PC-3 (cell line): ENCODE measurements at regions not wholly inside any gene's neighbourhood (a gene's known extent, or its start where the extent isn't known, plus 50 kb on each side); places are given as distances from the start of the nearest gene placed in this dataset.

Experiments
- EZH2 ChIP-seq: fragments of 300-600 bp; sonication (generic); IDR thresholded peaks from one replicate; pipeline ENCODE4 v1.6.1; 2017; ENCODE audit warnings: antibody characterized with exemption, mild to moderate bottlenecking, low read length; ENCODE audit not compliant: unreplicated experiment
- EZH2phosphoT487 ChIP-seq: fragments of 300-600 bp; sonication (generic); IDR thresholded peaks from 2 replicates; pipeline ENCODE4 v1.6.1; 2018; ENCODE audit warnings: mild to moderate bottlenecking, antibody characterized with exemption, low read length, borderline replicate concordance
- TF ChIP-seq, protein P1 (sequence below): fragments of 300-600 bp; sonication (generic); conservative IDR thresholded peaks from 2 replicates; pipeline ENCODE4 v1.5.1; 2017; ENCODE audit warnings: antibody characterized with exemption, low read depth, mild to moderate bottlenecking, low read length

DNA sequence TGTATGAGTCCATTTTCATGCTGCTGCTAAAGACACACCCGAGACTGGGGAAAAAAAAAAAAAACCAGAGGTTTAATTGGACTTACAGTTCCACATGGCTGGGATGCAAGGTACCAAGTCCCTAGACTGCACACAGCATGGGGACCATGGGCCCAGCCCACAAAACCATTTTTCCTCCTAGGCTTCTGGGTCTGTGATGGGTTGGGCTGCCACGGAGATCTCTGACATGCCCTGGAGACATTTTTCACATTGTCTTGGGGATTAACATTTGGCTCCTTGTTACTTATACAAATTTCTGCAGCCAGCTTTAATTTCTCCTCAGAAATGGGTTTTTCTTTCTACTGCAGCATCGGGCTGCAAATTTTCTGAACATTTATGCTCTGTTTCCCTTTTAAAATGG is 340.3 kb upstream of the NUDT12 start:
- TF ChIP-seq, protein P1, sequence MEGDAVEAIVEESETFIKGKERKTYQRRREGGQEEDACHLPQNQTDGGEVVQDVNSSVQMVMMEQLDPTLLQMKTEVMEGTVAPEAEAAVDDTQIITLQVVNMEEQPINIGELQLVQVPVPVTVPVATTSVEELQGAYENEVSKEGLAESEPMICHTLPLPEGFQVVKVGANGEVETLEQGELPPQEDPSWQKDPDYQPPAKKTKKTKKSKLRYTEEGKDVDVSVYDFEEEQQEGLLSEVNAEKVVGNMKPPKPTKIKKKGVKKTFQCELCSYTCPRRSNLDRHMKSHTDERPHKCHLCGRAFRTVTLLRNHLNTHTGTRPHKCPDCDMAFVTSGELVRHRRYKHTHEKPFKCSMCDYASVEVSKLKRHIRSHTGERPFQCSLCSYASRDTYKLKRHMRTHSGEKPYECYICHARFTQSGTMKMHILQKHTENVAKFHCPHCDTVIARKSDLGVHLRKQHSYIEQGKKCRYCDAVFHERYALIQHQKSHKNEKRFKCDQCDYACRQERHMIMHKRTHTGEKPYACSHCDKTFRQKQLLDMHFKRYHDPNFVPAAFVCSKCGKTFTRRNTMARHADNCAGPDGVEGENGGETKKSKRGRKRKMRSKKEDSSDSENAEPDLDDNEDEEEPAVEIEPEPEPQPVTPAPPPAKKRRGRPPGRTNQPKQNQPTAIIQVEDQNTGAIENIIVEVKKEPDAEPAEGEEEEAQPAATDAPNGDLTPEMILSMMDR, result no peak
- TF ChIP-seq EZH2phosphoT487 (no peak), EZH2 (no peak)
